Caco-2 (cell line): ENCODE measurements at regions not wholly inside any gene's neighbourhood (a gene's known extent, or its start where the extent isn't known, plus 50 kb on each side); places are given as distances from the start of the nearest gene placed in this dataset.

Experiments used
- BruUV-seq: library from RNA; stranded (reverse); fragments of 400-500 nt; replicated peaks from 2 replicates; lab custom pipeline; 2021; lab: Mats Ljungman, UMichigan
- CTCF ChIA-PET: fragments of 300-600 bp; sonication (Branson Sonifier 250); formaldehyde crosslinking; loops from one replicate; lab custom pipeline; 2022; ENCODE audit warnings: antibody characterized with exemption; lab: Charles Lee
- POLR2A ChIA-PET: fragments of 300-600 bp; sonication (Branson Sonifier 250); formaldehyde crosslinking; loops from one replicate; lab custom pipeline; 2022; ENCODE audit warnings: antibody characterized with exemption; lab: Charles Lee
- DNase-seq, 2 experiments: peaks; one replicate each; pipeline versions ENCODE4 v3.0.0 to v3.0.0-alpha.2; 2020 to 2022
- H3K27me3 ChIP-seq: replicated peaks from 2 replicates; pipeline ENCODE4 v1.6.0; 2011; ENCODE audit warnings: low read length; ENCODE audit not compliant: control insufficient read depth, insufficient read depth
- H3K36me3 ChIP-seq: 2 replicates; pipeline ENCODE4 v1.5.1; 2011; ENCODE audit warnings: low read length; ENCODE audit not compliant: control insufficient read depth, insufficient read depth
- H3K4me1 ChIP-seq: fragments of 250-450 bp; sonication (Bioruptor Pico); 2 replicates; pipeline ENCODE4 v1.5.1; 2020; ENCODE audit warnings: mild to moderate bottlenecking
- H3K4me3 ChIP-seq: 2 replicates; pipeline ENCODE4 v1.5.1; 2011; ENCODE audit warnings: low read depth, mild to moderate bottlenecking, control low read depth, low read length
- H3K9me3 ChIP-seq: fragments of 250-450 bp; sonication (Bioruptor Pico); 2 replicates; pipeline ENCODE4 v1.5.1; 2020; ENCODE audit warnings: mild to moderate bottlenecking, moderate library complexity
- H3K27ac Mint-ChIP-seq: one replicate; pipeline ENCODE4 v1.8.0; 2022; ENCODE audit warnings: mixed read lengths; ENCODE audit not compliant: unreplicated experiment
- H3K27me3 Mint-ChIP-seq: one replicate; pipeline ENCODE4 v1.8.0; 2022; ENCODE audit warnings: mixed read lengths; ENCODE audit not compliant: insufficient read depth, unreplicated experiment
- H3K36me3 Mint-ChIP-seq: one replicate; pipeline ENCODE4 v1.8.0; 2022; ENCODE audit warnings: mild to moderate bottlenecking, mixed read lengths; ENCODE audit not compliant: insufficient read depth, unreplicated experiment
- H3K4me1 Mint-ChIP-seq: one replicate; pipeline ENCODE4 v1.8.0; 2022; ENCODE audit warnings: low read depth, mixed read lengths; ENCODE audit not compliant: unreplicated experiment
- H3K4me3 Mint-ChIP-seq: one replicate; pipeline ENCODE4 v1.8.0; 2022; ENCODE audit warnings: mild to moderate bottlenecking, moderate library complexity, mixed read lengths; ENCODE audit not compliant: unreplicated experiment
- H3K9me3 Mint-ChIP-seq: one replicate; pipeline ENCODE4 v1.8.0; 2022; ENCODE audit warnings: mixed read lengths; ENCODE audit not compliant: unreplicated experiment
- intact Hi-C: fragments of 100-400 bp; cut with micrococcal nuclease; formaldehyde crosslinking; loops from one replicate; pipeline ENCODE4 v1.10.0; 2022; ENCODE audit not compliant: unreplicated experiment
- TF ChIP-seq, protein P1 (sequence below), 2 experiments: fragments of 200-600 bp in 1 of 2; IDR thresholded peaks; 1 replicate in 1 of 2; 2 replicates in 1 of 2; pipeline versions ENCODE4 v1.5.1 to v1.8.0; 2011 to 2022; ENCODE audit warnings: antibody characterized with exemption in 1 of 2, control low read depth in 1 of 2, inconsistent platforms in 1 of 2, low read depth in 1 of 2, low read length in 1 of 2, mild to moderate bottlenecking in 1 of 2, moderate library complexity in 1 of 2; ENCODE audit not compliant: insufficient read depth in 1 of 2, severe bottlenecking in 1 of 2, unreplicated experiment in 1 of 2

DNA sequence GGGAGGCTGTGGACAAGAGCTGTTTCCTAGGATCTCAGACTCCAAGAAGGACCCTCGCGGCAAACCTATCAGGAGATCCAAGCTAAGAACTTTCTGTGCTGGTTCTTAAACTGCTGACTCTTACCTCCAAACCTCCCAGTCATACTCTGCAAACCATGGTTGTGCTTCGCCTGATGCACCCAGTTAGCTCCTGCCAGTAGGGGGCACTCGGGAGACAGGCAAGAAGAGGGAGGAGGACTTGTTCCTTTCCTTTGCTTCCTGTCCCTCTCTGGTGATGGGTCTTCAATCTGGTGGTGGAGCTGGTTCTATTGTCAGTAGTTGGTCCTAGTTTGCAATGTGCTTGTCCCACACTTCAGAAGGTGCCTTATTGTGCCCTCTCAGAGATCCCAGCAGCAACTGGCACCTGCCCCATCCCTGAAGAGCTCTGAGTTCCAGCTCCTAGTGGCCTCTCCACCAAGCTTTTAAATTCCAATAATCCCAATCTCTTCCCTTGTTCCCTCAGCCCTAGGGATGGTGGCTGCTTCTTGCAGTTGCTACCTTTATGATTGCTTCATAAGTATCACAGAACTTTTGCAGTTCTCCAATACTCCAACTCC, 113.5 kb upstream of the RPL38 start:
- Mint-ChIP-seq H3K4me1 (no peaks in the 10 kb centered on the region), H3K9me3 (peaks cover 31% of the 10 kb centered on the region), H3K36me3 (no peaks in the 10 kb centered on the region), H3K27me3 (peaks cover 22% of the 10 kb centered on the region), H3K4me3 (no peak overlapping the region), H3K27ac (no peak overlapping the region)
- TF ChIP-seq, protein P1, sequence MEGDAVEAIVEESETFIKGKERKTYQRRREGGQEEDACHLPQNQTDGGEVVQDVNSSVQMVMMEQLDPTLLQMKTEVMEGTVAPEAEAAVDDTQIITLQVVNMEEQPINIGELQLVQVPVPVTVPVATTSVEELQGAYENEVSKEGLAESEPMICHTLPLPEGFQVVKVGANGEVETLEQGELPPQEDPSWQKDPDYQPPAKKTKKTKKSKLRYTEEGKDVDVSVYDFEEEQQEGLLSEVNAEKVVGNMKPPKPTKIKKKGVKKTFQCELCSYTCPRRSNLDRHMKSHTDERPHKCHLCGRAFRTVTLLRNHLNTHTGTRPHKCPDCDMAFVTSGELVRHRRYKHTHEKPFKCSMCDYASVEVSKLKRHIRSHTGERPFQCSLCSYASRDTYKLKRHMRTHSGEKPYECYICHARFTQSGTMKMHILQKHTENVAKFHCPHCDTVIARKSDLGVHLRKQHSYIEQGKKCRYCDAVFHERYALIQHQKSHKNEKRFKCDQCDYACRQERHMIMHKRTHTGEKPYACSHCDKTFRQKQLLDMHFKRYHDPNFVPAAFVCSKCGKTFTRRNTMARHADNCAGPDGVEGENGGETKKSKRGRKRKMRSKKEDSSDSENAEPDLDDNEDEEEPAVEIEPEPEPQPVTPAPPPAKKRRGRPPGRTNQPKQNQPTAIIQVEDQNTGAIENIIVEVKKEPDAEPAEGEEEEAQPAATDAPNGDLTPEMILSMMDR (IDR thresholded peaks at IDR 0.05; ENCODE audit: insufficient read depth in 1 of 2, low read depth in 1 of 2, low read length in 1 of 2, severe bottlenecking in 1 of 2, unreplicated experiment in 1 of 2), result peak; percentile 44 to 46
- Histone ChIP-seq H3K9me3 (peaks cover 13% of the 10 kb centered on the region; the same call in 1 of the 2 replicates), H3K36me3 (no peaks in the 10 kb centered on the region), H3K27me3 (no peaks in the 10 kb centered on the region), H3K4me1 (no peaks in the 10 kb centered on the region), H3K4me3 (no peak overlapping the region)
- intact Hi-C loops, result loop anchor here (2.0 kb wide), 1 partner anchor 87 kb away; no protein-coding TSS in a partner anchor
- BruUV-seq, result no TSS peak
- DNase-seq, result peak; percentile 51 to 52
- ChIA-PET POLR2A (no interaction called here), CTCF (interaction anchor here (0.9 kb wide), 1 partner anchor 87 kb away, joined by 3 read pairs; no protein-coding TSS in a partner anchor)

DNA sequence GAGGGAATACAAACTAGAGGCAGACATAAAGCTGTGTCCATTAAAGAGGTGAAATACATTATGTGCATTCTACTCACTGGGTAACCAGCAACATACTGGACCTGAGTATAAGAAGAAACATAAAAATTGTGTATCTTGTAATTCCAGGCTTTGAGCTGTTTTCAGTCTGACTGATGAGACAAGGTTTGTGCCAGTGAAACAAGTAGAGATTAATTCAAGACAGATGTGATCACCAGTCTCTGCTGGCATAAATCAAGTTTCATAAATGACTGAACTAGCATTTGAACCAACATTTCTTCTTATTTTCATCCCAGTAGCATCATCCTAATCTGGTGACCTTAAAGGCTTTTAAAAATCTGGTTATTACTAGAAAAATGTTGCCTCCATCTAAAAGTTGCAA, 108.8 kb upstream of the RPL38 start:
- Mint-ChIP-seq H3K27me3 (peaks cover 16% of the 10 kb centered on the region), H3K27ac (no peak overlapping the region), H3K4me1 (no peaks in the 10 kb centered on the region), H3K4me3 (no peak overlapping the region), H3K9me3 (peaks cover 23% of the 10 kb centered on the region), H3K36me3 (no peaks in the 10 kb centered on the region)
- POLR2A ChIA-PET, result interaction anchor here (0.5 kb wide), 1 partner anchor 108 kb away, joined by 7 read pairs; no protein-coding TSS in a partner anchor
- TF ChIP-seq, protein P1 (IDR thresholded peaks at IDR 0.05; ENCODE audit: insufficient read depth in 1 of 2, low read depth in 1 of 2, low read length in 1 of 2, severe bottlenecking in 1 of 2, unreplicated experiment in 1 of 2), result no peak
- CTCF ChIA-PET, result no interaction called here
- DNase-seq, result no peak
- Histone ChIP-seq H3K27me3 (no peaks in the 10 kb centered on the region), H3K4me3 (no peak overlapping the region), H3K36me3 (no peaks in the 10 kb centered on the region), H3K4me1 (no peaks in the 10 kb centered on the region), H3K9me3 (peaks cover 7% of the 10 kb centered on the region; the same call in 1 of the 2 replicates)
- no TSS peak for BruUV-seq
- intact Hi-C loops, result no loop called here

DNA sequence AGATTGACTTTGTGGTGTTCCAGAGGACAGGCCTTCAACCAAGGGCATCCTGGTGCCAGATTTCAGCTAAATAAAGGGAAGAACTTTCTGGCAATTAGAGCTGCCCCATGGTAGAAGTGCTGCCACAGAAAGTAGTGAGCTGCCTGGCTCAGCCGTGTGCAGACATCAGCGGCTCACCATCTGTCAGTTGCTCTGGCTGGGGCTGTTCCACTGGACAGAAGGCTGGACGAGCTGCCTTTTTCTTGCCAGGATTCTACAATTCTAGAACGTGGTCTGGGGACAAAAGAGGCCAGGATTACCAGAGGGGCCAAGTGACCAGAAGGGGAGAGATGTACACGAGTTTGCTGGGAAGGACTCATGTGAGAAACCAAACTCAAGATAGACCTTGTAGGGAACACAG, 107.0 kb upstream of the RPL38 start:
- no peak for DNase-seq
- Mint-ChIP-seq H3K27me3 (peaks cover 16% of the 10 kb centered on the region), H3K27ac (no peak overlapping the region), H3K4me1 (no peaks in the 10 kb centered on the region), H3K36me3 (no peaks in the 10 kb centered on the region), H3K9me3 (peaks cover 13% of the 10 kb centered on the region), H3K4me3 (no peak overlapping the region)
- Histone ChIP-seq H3K4me3 (no peak overlapping the region), H3K4me1 (no peaks in the 10 kb centered on the region), H3K9me3 (peaks cover 4% of the 10 kb centered on the region; the same call in 1 of the 2 replicates), H3K36me3 (no peaks in the 10 kb centered on the region), H3K27me3 (no peaks in the 10 kb centered on the region)
- intact Hi-C loops, result no loop called here
- ChIA-PET POLR2A (no interaction called here), CTCF (no interaction called here)
- TF ChIP-seq, protein P1 (IDR thresholded peaks at IDR 0.05; ENCODE audit: insufficient read depth in 1 of 2, low read depth in 1 of 2, low read length in 1 of 2, severe bottlenecking in 1 of 2, unreplicated experiment in 1 of 2), result no peak
- BruUV-seq, result no TSS peak
